Fibroblast of skin of right biceps (primary cell): ENCODE measurements at regions not wholly inside any gene's neighbourhood (a gene's known extent, or its start where the extent isn't known, plus 50 kb on each side); places are given as distances from the start of the nearest gene placed in this dataset.

Experiments
- DNase-seq: peaks from one replicate; pipeline ENCODE4 v3.0.0-alpha.2; 2013

DNA sequence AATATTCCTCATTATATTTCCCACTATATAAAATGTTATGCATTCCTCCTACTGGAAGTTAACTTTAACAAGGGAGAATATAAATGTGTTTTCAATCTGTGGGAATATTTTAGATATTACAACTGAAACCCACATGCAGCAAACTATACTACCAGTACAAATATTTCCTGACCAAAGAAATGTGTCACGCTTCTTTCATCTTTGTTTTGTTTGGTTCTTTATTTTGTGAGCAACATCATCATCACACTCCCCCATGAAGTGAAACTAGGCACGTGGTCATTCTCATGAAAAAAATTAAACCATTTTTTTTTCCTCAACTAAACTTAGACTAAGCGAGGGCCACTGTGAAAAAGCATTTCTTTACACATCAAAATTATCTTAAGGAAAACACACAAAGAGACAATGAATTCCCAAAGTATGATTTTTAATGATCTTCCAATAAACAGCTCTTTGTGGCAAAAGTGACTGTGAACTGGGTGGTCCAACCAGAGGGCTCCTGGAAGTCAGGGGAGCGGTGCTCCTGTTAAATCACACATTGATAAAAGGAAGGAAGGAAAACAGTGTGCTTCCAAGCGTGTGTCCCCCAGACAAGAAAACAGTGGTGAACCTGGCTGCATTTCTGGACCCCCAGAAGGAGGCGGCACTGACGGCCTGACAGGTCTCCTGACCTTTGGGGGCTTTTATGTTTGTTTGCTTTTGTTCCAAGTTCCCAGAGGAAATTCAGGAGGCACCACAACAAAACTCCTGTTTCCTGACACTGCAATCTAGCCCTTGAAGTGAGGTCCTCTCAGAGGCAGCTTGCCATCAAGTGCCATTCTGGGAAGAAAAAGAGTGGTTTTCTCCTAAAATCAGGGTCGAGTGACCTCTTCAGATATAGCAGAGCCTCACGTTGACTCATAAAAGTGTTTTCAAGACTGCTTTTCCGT, 166.8 kb upstream of the FOXQ1 start:
- peak; percentile 87 for DNase-seq

DNA sequence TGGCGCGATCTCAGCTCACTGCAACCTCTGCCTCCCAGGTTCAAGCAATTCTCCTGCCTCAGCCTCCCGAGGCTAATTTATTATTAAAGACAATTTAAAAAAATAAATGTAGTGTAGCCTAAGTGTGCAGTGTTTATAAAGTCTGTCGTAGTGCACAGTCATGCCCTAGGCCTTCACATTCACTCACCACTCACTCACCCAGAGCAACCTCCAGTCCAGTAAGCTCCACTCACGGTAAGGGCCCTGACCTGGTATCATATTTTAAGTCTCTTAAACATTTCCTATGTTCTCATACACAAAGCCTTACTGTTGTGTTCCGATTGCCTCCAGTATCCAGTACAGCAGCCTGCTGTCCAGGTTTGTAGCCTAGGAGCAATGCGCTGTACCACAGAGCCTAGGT, 168.2 kb upstream of the FOXQ1 start:
- DNase-seq, result peak; percentile 49

DNA sequence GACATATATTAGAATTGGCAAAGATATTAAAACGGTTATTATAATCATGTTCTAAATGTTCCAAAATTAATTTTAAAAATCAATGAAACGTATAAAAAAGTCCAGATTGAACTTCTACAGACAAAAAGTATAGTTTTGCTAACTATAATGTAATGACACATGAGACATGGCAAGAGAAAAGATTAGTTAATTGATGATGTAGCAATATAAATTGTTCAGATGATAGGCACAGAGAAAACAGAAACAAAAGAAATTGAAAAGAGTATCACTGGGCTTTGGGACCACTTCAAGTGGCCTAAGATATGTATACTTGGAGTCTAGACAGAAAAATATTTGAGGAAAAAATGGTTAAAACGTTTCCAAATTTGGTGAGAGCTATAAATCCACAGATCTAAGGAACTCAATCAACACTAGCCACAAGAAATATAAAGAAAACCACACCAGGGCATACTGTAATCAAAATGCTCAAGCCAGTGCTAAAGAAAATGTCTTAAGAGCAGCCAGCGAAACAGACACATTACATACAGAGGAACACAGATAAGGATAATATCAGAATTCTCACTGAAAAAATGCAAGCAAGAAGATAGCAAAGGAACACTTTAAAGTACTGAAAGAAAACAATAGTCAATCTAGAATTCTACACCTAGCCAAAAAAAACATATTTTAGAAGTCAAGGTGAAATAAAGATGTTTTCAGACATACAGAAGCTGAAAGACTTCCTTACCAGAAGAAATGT, 172.6 kb upstream of the FOXQ1 start:
- DNase-seq, result no peak

DNA sequence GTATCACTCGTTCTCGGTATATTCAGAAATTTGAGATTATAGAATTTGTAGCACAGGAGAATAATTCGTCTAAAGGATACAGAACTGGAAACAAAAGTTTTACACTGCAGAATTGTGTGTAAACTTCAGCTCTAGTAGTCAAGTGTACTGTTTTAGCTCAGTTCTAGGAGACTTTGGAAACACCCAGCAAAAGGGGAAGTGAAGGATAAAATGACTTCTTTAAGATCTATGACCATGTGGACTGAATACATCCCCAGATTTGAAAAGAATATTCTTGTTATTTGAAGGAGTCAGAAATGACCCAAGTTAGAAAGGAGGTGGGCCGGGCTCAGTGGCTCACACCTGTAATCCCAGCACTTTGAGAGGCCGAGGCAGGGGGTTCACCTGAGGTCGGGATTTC, 174.0 kb upstream of the FOXQ1 start:
- no peak for DNase-seq

- no peak for DNase-seq
Observed at GRCh38 chr6:1136827-1137226, 175.1 kb upstream of the FOXQ1 start.

- DNase-seq, result peak; percentile 87
Observed at GRCh38 chr6:1136415-1136774, 175.5 kb upstream of the FOXQ1 start.

DNA sequence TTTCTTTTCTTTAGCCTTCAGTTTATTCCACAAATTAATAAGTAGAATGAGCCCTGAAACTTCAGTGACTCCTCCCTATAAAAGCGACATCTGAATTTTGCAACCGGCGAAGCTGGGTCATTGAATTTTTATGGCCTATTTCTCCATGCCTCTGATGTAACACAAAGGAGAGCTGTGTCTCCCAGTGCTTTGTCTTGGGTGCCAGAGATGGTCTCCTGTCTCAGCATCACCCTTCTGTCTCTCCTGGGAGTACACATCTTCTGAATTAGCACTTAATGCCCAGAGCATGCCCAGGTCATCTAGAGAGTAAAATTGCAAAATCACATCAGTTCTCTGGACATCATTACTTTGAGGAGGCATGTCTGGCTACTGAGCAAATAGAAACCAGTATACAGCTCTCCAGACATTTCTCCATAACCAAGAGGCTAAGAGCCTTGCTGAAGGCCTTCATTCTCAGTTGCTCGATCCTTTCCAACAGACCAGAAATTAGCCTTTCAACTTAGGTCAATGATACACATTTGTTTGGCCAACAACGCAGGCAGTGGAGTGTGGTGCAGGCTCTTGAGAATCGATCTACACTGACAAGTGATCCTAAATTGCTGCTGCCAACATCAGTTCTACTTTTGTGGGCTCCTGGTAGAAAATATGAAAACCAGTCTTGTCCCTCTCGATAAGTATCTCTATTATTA, 176.0 kb upstream of the FOXQ1 start:
- no peak for DNase-seq

GRCh38 chr6:1131285-1132079, 180.4 kb upstream of the FOXQ1 start:
- DNase-seq, result peak; percentile 94

DNA sequence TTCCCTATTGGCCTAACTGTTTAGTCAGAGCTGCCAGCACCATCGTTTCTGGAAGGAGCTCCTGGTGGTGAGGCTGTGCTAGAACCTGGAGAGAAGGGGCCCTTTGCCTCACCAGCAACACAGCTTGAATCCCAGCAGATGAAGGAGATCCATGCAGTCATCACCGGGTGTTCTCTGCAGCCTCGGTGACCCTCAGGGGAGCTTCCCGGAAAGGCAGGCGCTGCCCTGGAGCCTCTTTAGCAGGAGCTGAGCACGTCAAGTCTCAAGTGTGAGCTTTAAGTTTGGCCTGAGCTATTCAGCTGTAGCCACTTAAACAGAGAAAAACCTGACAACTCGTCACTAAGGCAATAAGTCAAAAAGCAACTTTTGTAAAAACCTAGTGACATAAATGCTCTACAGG, 181.2 kb upstream of the FOXQ1 start:
- no peak for DNase-seq

DNA sequence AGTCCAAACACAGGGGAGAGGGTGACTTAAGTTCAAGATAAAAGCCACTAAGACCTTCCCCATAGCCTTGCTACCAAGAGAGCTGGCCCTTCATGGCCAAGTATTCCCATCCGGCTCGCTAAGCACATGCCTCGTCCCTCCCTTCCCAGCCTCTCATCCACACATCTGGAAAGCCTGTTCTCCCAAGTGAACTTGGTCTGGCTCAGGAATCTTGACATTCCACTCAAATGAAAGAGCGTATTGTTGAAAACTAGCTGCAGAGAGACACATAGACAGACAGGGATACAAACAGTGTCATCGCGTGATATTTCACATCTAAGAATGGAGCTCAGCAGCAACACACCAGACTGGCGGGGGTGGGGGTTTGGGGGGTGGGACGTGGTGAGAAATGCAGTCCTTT, 182.8 kb upstream of the FOXQ1 start:
- DNase-seq, result peak; percentile 85

DNA sequence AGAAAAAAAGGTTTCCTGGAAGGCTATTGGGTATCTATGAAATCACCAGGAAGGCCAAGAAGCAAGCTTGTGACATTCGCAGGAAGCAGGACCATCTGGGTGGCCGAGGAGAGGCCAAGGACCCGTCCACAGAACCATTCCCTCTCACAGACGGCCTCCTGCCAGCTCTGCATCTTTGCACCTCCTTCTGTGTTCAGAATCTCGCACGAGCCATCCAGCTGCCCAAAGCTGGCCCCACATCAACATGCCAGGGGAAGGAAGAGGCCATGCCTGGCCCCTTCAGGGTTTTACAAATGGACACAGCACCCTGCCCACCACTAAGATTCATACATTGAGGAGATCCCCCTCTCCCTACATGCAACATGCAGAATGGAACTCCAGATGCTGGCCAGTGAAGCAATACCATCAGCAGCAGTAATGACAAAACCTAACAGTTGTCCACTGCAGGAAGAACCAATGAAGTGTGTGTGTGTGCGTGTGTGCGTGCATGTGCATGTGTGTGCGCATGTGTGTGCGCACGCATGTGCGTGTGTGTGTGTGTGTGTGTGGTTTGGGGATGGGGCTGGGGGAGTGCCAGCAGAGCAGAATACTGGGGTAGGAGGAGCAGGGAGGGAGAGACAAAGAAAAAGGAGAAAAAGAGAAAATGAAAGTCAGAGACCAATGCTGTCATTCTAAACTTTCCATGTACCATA, 184.2 kb upstream of the FOXQ1 start:
- no peak for DNase-seq

GRCh38 chr6:1127129-1127528, 184.8 kb upstream of the FOXQ1 start:
- DNase-seq, result no peak

DNA sequence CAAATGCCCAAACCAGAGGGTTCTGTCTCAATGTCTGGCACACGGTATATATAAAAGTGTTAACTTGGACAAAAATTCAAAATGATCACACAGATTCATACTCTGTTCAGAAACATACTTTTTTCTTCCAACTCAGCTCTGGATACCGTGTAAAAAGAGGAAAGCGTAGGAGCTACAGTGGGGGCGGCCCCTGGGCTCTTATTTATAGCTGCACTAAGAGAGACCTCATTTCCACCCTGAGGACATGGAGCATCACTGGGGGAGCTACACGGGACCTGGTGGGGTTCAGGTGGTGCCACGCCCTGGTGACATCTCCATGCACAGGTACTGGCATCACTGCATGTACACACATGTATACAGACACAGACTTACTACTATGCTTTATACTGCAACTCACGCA, 185.9 kb upstream of the FOXQ1 start:
- DNase-seq, result no peak

- no peak for DNase-seq
Observed at GRCh38 chr6:1125297-1125696, 186.6 kb upstream of the FOXQ1 start.

DNA sequence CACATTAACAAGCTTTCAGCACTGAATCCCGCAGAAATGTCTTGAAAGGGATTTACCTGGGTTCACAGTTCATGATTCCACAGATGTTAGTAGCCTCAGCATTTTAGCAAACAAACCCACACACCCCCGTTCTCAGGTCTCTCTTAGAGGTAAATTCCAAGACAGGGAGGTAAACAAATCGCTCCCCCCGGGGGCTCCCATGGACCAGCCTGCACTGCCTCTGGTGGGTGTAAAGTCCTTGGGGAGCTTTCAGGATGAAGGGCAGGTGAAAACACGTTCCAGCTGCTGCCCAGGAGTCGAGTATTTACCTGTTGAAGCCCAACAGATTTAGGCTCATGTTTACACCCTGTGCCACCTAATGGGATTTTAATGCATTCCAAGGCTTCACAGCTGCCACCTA, 187.0 kb upstream of the FOXQ1 start:
- DNase-seq, result no peak

- no peak for DNase-seq
Observed at GRCh38 chr6:1123386-1124375, 188.2 kb upstream of the FOXQ1 start.

GRCh38 chr6:1122083-1122482, 189.8 kb upstream of the FOXQ1 start:
- DNase-seq, result no peak

GRCh38 chr6:1118287-1118647, 193.6 kb upstream of the FOXQ1 start:
- DNase-seq, result no peak

GRCh38 chr6:1117530-1118286, 194.2 kb upstream of the FOXQ1 start:
- no peak for DNase-seq

DNA sequence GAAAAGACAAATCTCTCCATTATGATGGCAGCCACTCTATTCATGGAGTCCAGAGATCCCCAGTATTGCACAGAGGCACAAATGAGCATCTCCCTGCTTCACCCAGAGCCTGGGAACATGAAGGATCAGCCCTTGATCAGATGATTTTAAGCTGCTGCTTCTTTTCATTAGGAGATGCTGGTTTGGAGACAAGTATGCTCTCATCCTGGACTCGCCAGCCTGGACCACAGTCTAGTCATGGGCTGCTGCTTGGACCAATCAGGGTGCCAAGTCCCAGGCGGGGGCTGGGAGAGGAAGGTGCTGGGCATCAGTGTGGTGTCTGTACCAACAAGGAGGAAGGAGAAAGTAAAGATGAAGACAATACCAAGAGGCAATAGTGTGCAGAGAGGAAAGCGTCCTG, 195.7 kb upstream of the FOXQ1 start:
- DNase-seq, result no peak
